Left lobe of liver (tissue), 2 donors: ENCODE measurements at regions not wholly inside any gene's neighbourhood (a gene's known extent, or its start where the extent isn't known, plus 50 kb on each side); places are given as distances from the start of the nearest gene placed in this dataset.
A peak's percentile ranks its signal among the peaks of the same experiment; 100 is the strongest.

Experiments used
- ATAC-seq: fragments of 200-7000 bp; cut with Tn5 transposase; one replicate; pipeline ENCODE4 v1.9.1; 2020; ENCODE audit warnings: mild to moderate bottlenecking, moderate library complexity
- DNase-seq: peaks from one replicate; pipeline ENCODE4 v3.0.0-alpha.2; 2020; ENCODE audit warnings: low spot score
- donor health status: DM: no; HTN: no; CAD: no; lungs with moderate emphysema.
- donor health status: DM: no; HTN: yes; CAD: no.

GRCh38 chr13:71090990-71091389 is 776.0 kb downstream of the DACH1 start:
- DNase-seq (no peak), ATAC-seq (no peak)

GRCh38 chr13:71089056-71089455 is 777.9 kb downstream of the DACH1 start:
- no peak for ATAC-seq
- no peak for DNase-seq

- DNase-seq = no peak
- ATAC-seq = no peak
These were observed 779.6 kb downstream of the DACH1 start for GRCh38 chr13:71087432-71087831.

GRCh38 chr13:71087006-71087405 is 780.0 kb downstream of the DACH1 start:
- DNase-seq (no peak), ATAC-seq (no peak)

GRCh38 chr13:71082631-71083030 is 784.4 kb downstream of the DACH1 start:
- no peak for DNase-seq
- ATAC-seq = no peak

GRCh38 chr13:71079638-71080037 is 787.4 kb downstream of the DACH1 start:
- no peak for DNase-seq

GRCh38 chr13:71068041-71068440 is 799.0 kb downstream of the DACH1 start:
- no peak for DNase-seq
- ATAC-seq = no peak

More at GRCh38 chr13:71079638-71080037, 787.4 kb downstream of the DACH1 start:
- no peak for ATAC-seq

- DNase-seq (no peak), ATAC-seq (no peak)
These were observed 799.7 kb downstream of the DACH1 start for GRCh38 chr13:71067165-71067815.

GRCh38 chr13:71056581-71056980 is 810.4 kb downstream of the DACH1 start:
- no peak for ATAC-seq
- DNase-seq = no peak

- DNase-seq (no peak), ATAC-seq (no peak)
These were observed 811.4 kb downstream of the DACH1 start for GRCh38 chr13:71055644-71056043.

- no peak for DNase-seq
- no peak for ATAC-seq
These were observed 812.0 kb downstream of the DACH1 start for GRCh38 chr13:71055047-71055446.

GRCh38 chr13:71054358-71054757 is 812.6 kb downstream of the DACH1 start:
- DNase-seq (no peak), ATAC-seq (no peak)

GRCh38 chr13:71051573-71051972 is 815.4 kb downstream of the DACH1 start:
- no peak for DNase-seq
- no peak for ATAC-seq

- peak; percentile 31 for ATAC-seq
- DNase-seq = no peak
These were observed 820.5 kb downstream of the DACH1 start for GRCh38 chr13:71046360-71047079.

GRCh38 chr13:71045101-71045500 is 821.9 kb downstream of the DACH1 start:
- DNase-seq = no peak
- ATAC-seq = no peak

GRCh38 chr13:71039440-71039839 is 827.6 kb downstream of the DACH1 start:
- DNase-seq = no peak
- ATAC-seq = no peak

- no peak for ATAC-seq
- DNase-seq = no peak
These were observed 833.0 kb downstream of the DACH1 start for GRCh38 chr13:71034018-71034417.

- no peak for ATAC-seq
- no peak for DNase-seq
These were observed 834.0 kb downstream of the DACH1 start for GRCh38 chr13:71033026-71033425.

GRCh38 chr13:71030784-71031183 is 836.2 kb downstream of the DACH1 start:
- DNase-seq = no peak
- no peak for ATAC-seq

- DNase-seq = no peak
- no peak for ATAC-seq
These were observed 838.1 kb downstream of the DACH1 start for GRCh38 chr13:71028884-71029283.

GRCh38 chr13:71021825-71022422 is 845.1 kb downstream of the DACH1 start:
- ATAC-seq (no peak), DNase-seq (no peak)

- DNase-seq = no peak
These were observed 848.0 kb downstream of the DACH1 start for GRCh38 chr13:71018995-71019394.

More at GRCh38 chr13:71018995-71019394, 848.0 kb downstream of the DACH1 start:
- no peak for ATAC-seq
